ENCODE measurements at regions not wholly inside any gene's neighbourhood (a gene's known extent, or its start where the extent isn't known, plus 50 kb on each side); places are given as distances from the start of the nearest gene placed in this dataset.

DNA sequence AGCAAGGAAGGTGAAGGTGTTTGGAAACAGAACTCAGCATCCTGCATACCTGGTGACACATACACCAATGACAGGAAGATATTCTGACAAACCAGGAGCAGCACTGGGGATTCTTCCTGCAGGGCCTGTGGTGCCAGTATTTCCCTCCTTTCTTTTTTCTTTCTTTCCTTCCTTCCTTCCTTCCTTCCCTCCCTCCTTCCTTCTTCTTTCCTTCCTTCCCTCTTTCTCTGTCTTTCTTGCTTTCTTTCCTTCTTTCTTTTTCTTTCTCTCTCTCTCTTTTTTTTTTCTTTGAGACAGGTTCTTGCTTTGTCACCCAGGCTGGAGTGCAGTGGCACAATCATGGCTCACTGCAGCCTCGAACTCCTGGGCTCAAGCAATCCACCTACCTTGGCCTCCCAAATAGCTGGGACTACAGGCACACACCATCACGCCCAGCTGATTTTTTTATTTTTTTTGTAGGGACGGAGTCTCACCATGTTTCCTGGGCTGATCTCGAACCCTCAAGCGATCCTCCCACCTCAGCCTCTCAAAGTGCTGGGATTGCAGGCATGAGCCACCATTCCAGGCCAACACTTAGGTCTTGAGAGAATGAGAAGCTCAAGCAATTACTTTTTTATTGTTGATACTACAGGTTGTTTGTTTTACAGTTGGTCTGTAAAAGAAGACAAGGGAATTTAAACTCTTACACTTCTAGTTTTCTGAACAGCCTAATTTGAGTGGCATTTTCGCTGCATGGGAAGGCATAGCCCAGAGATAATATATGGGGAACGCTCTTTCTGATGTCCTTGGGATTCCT is 54.7 kb upstream of the GATA6 start:
- no peak for DNase-seq

DNA sequence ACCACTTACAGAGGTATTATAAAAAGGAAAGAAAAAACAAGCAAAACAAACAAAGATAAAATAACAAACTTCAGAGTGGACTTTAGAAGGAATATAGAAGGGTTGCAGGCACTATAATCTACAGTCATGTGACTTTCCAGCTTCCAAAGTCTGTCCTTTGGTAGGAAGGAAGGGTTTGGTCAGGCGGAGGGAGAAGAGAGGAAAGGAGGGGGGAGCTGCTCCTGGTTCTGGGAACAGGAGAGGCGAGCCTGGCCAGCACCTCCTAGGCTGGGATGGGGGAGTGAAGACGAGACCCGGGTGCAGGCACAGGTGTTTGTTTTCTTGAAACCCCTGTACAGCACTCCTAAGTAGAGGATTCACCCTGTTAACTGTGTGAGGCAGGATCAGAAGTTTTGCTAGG is 53.8 kb upstream of the GATA6 start:
- DNase-seq, result no peak

Measured in NCI-H146 (cell line).